Stimulated activated CD4-positive, alpha-beta T cell treated with anti-CD3 and anti-CD28 coated beads, Interleukin-2, amount 100 ng/mL, for 48 hours (primary cell): ENCODE measurements at regions not wholly inside any gene's neighbourhood (a gene's known extent, or its start where the extent isn't known, plus 50 kb on each side); places are given as distances from the start of the nearest gene placed in this dataset.

Experiments used
- DNase-seq, 2 donors: peaks; one replicate each; pipeline ENCODE4 v3.0.0-alpha.2; 2020

- no peak for DNase-seq
Observed at GRCh38 chr22:48199667-48200066, 1437.2 kb downstream of the TBC1D22A start.

GRCh38 chr22:48198489-48199459 lies 1436.3 kb downstream of the TBC1D22A start:
- DNase-seq: no peak

GRCh38 chr22:48197189-48197690 lies 1434.8 kb downstream of the TBC1D22A start:
- DNase-seq: no peak

GRCh38 chr22:48192920-48193319 lies 1430.5 kb downstream of the TBC1D22A start:
- DNase-seq: no peak

- DNase-seq: no peak
Observed at GRCh38 chr22:48192071-48192470, 1429.6 kb downstream of the TBC1D22A start.

- peak in 1 of 2 donors; percentile 4 for DNase-seq
Observed at GRCh38 chr22:48188231-48188721, 1425.8 kb downstream of the TBC1D22A start.

- no peak for DNase-seq
Observed at GRCh38 chr22:48187356-48187755, 1424.9 kb downstream of the TBC1D22A start.

- DNase-seq: no peak
Observed at GRCh38 chr22:48186146-48186790, 1423.8 kb downstream of the TBC1D22A start.

- DNase-seq: no peak
Observed at GRCh38 chr22:48185071-48186055, 1422.9 kb downstream of the TBC1D22A start.

GRCh38 chr22:48182846-48183805 lies 1420.7 kb downstream of the TBC1D22A start:
- DNase-seq: no peak

GRCh38 chr22:48182031-48182430 lies 1419.6 kb downstream of the TBC1D22A start:
- no peak for DNase-seq

GRCh38 chr22:48181263-48181955 lies 1419.0 kb downstream of the TBC1D22A start:
- no peak for DNase-seq

- DNase-seq: no peak
Observed at GRCh38 chr22:48180631-48181030, 1418.2 kb downstream of the TBC1D22A start.

GRCh38 chr22:48179571-48180546 lies 1417.4 kb downstream of the TBC1D22A start:
- DNase-seq: no peak

GRCh38 chr22:48178536-48178935 lies 1416.1 kb downstream of the TBC1D22A start:
- no peak for DNase-seq

GRCh38 chr22:48177631-48178030 lies 1415.2 kb downstream of the TBC1D22A start:
- no peak for DNase-seq

- DNase-seq: no peak
Observed at GRCh38 chr22:48175721-48176120, 1413.3 kb downstream of the TBC1D22A start.

GRCh38 chr22:48173773-48174160 lies 1411.3 kb downstream of the TBC1D22A start:
- DNase-seq: no peak

GRCh38 chr22:48173061-48173772 lies 1410.8 kb downstream of the TBC1D22A start:
- no peak for DNase-seq
